Muscle of back (tissue), 3 donors: ENCODE measurements at regions not wholly inside any gene's neighbourhood (a gene's known extent, or its start where the extent isn't known, plus 50 kb on each side); places are given as distances from the start of the nearest gene placed in this dataset.

ENCODE experiments used
- DNase-seq, 3 donors: peaks; one replicate each; pipeline versions ENCODE4 v3.0.0 to v3.0.0-alpha.2; 2013

DNA sequence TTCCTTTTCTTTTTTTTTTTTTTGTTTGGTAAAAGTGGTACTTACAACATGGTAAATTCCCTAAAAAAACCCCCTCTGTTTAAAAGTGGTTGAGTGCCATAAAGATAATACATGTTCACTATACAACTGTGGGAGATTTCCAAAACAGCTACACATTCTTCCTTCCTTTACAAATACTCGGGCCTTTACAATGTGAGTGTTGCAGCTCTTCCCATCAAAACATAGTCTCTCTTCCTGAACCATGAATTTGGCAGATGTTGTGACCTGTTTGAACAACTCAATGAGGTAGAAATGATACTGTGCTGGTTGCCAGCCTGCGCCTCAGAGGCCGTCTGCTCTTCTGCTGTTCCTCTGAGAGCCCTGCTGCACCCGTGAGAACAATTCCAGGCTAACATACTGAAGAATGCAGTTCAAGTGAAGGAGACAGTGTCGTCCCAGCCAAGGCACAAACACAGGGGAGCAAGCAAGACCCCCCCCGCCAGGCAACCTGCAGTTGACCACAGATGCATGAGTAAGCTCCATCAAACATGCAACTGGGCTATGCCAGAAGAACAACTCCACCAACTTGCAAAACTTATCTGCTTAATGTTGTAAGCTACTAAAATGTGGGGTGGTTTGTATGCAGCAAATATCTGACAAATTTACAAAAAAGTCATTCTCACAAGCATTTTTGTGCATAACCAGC lies 645.0 kb downstream of the PCDH7 start:
- no peak for DNase-seq

- DNase-seq = peak in 1 of 3 donors; percentile 13
Observed at GRCh38 chr4:31366041-31366440, 645.9 kb downstream of the PCDH7 start.

DNA sequence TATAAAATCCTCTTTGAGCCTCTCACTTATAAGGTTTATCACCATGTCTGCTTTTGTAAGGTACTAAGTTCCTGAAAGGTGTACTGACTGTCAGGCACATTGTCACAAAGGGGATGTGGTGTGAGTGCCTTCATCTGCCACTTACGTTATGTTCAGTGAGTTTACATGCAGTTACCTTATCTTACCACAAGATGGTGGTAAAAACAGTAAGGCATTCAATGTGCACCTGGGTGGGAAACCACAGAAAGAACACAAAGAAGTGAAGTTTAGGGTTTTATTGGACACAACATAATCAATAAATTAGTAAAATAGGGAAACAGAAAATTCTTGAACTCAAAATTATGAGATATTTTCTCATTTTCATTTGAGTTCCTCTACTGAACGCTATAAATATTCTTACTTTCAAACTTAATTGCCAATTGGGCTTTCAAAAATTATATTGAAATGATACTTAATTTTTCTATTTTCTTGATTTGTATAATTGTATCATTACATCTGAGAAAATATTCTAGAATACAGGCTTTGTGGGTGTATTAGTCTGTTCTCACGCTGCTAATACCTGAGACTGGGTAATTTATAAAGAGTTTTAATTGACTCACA lies 650.8 kb downstream of the PCDH7 start:
- DNase-seq = peak; percentile 18 to 67 (median 44)

DNA sequence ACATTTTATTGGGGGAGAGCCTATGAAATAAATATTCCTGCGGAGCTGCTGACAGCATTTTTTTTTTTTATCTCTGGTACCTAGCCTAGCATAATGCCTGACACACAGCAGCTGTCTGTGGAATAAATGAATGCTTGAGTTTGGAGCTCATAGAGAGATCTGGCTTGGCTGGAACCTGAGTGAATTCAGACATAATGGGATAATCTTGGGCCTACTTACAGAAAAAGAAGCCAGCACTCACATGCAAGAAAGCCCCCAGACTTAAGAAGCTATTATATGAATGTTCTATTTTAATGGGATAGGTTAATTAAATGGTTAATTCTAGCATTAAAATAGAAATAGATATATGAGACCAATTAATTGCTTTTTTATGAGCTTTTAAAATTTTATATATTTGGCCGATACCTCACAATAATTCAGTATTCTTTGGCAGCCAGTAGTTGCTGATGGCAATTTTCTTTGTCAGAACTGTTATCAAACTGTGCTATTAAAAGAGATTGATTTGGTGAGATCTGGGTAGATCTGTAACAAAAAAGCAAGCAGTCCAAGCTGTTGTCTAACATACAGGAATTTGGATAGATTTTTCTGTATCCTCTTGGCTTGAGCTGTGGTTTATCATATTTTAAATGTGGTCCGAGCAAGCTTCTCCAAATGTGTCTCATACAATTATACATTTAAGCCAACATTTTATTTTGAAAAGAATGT lies 654.2 kb downstream of the PCDH7 start:
- peak; percentile 33 to 77 (median 43) for DNase-seq

DNA sequence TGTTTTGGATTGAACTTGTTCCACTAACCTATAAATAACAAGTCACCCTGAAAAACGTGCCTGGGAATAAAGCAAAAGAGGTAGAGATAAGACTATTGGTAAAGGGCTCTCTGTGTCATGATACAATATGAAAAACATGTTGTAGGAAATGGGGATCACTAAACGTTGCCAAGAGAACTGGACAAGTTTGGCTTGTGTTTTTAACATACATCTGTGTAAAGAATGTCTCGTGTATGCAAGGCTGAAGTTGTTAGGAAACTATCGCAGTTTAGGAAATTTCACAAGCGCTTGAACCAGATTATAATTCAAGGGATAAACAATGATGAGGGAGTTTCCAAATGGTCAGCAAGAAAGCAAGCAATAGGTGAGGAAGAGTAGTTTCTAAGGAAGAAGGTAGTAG lies 655.8 kb downstream of the PCDH7 start:
- DNase-seq = peak; percentile 12 to 69 (median 20)

GRCh38 chr4:31379364-31379763 lies 659.2 kb downstream of the PCDH7 start:
- DNase-seq = no peak

- DNase-seq = no peak
Observed at GRCh38 chr4:31383767-31384166, 663.6 kb downstream of the PCDH7 start.

DNA sequence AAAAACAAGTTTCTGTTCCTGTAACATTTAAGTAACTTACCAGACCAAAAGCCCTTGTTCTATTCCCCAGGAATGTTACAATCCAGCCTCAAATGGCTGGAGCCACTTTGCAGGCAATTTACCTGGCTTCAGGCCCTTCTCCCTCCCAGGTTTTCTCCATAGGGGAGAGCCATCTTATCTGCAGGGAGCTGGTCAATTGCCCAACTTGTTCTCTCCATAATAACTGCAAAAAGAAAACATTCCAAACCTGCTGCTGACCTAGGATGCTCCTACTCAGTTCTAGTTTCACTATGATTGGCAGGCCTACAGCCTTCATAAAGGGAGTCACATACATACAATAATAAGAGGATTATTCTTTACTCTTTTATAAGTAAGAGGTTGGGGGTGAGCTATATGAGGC lies 670.7 kb downstream of the PCDH7 start:
- DNase-seq = no peak

GRCh38 chr4:31391976-31392375 lies 671.8 kb downstream of the PCDH7 start:
- no peak for DNase-seq

GRCh38 chr4:31392923-31393322 lies 672.8 kb downstream of the PCDH7 start:
- no peak for DNase-seq

DNA sequence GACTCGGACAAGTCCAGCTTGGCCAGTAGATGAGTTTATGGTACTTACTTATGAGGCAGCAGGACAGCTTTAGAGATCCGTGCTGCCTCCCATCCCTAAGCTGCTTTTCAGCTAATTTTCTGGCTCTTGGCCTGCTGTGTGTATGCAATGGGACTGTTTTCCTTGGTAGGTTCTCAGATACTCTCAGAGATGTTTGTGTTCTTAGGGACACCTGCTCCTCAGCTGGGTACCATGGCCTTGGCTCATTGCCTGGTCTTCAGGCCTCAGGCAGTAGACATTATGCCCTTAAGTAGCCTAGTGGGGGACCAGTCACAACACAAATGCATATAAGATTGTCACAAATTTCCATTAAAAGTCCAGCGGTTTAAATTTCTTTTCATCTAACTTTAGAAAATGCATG lies 688.0 kb downstream of the PCDH7 start:
- DNase-seq = peak in 1 of 3 donors; percentile 11

DNA sequence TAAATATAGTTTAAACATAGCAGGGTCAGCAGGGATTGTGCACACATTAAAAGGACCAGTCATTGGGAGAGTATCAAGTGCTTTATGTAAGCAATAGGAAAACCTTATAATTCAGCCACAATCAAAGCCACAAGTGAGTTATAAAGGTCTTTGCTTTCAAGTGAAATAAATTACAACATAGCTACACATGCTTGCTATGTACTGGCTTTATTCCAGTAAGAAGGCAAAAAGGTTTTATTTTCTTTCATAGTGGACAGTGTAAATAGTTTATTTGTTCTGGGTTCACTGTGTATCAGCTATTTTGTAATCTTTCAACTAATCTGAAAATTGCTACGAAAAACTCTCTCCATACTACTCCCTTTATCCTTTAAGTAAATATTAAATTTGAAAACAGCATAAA lies 691.4 kb downstream of the PCDH7 start:
- DNase-seq = no peak

DNA sequence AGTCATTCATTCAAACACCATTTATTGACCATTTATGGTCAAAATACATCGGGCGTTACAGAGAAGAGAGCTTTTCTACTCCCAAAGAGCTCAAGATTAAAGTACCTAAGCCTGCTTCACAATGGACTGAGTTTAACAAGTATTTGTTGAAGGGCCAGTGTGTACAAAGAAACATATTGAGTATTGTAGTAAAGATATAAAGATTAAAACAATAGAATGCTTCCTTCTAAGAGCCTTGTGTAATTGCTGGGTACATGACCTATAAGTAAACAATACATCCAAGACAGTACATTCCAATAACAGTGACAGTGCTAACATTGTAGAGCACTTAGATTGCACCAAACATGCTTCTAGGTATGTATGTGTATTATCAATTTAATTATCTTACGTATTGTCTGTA lies 695.5 kb downstream of the PCDH7 start:
- DNase-seq = no peak

DNA sequence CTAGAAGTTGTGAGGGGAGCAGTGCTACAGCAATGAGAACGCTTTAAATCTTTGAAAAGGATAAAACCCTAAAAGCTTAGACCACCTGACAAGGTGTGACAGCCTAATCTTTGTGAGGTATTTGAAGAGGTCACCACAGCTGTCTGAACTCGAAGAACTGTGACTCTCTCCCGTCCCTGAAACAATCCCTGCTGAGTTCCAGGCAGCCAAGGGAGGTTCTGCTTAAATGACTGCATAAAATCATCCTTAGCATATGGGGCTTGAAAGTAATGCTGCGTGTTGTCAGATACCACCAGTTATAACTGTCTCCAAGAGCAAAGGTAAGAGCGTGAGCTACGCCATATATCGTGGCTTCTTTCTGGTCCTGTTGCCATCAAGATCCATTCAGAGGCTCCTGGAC lies 696.3 kb downstream of the PCDH7 start:
- peak in 1 of 3 donors; percentile 6 for DNase-seq

- DNase-seq = peak in 1 of 3 donors; percentile 45
Observed at GRCh38 chr4:31417040-31417439, 696.9 kb downstream of the PCDH7 start.

DNA sequence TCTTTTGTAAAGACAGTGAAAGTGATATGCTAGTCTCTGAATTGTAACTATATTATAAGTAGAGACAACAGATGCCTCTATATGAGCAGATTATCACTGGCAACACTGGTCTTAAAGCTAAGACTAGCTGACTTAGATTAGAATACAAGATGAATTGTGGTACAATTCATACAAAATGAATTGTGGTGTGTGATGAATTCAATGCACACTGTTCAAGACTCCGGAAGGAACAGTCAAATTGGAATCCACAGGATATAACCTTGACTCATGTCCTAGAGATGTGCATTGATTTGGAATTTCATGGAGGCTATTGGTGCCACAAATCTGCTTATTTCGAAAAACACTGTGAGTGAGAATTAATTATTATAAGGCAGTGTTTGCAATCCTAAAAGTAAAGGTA lies 701.8 kb downstream of the PCDH7 start:
- no peak for DNase-seq

- peak in 1 of 3 donors; percentile 30 for DNase-seq
Observed at GRCh38 chr4:31427691-31428090, 707.5 kb downstream of the PCDH7 start.

GRCh38 chr4:31442236-31442635 lies 722.1 kb downstream of the PCDH7 start:
- DNase-seq = no peak

DNA sequence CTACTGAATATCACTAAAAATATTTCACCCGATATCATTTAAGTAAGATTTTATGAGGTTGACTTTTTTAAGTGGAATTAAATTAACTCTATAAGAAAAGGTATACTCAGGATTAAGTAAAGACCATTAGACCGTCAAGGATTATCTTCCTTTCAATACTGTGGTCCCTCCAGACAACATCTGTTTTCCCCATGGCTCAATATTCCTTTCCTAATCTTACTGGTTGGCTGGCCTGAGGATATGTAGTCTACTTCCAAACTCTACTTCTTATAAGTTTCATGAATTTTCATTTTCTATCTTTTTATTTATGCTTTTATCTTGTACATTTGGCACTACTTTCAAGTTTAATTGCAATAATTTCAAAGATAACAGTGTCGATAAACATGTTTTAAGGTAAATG lies 725.4 kb downstream of the PCDH7 start:
- peak in 1 of 3 donors; percentile 62 for DNase-seq

DNA sequence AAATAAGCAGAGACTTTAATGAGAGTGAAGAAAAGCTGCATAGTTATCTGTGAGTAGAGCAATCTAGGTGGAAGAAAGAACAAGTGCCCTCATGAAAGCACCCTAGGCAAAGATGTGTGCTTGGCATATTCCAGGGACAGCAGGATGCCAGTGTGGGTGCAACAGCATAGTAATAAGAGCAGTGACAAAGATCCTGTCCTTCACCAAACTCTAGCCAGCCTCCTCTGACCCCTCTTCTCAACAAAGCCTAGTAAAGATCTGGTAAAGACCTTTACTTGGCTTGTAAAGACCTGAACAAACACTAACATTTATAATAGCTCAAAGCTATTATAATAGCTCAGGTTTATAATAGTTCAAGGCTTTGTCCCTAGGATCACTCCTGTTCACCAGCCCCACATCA lies 735.4 kb downstream of the PCDH7 start:
- DNase-seq = no peak

- DNase-seq = peak in 1 of 3 donors; percentile 45
Observed at GRCh38 chr4:31458813-31459212, 738.6 kb downstream of the PCDH7 start.

DNA sequence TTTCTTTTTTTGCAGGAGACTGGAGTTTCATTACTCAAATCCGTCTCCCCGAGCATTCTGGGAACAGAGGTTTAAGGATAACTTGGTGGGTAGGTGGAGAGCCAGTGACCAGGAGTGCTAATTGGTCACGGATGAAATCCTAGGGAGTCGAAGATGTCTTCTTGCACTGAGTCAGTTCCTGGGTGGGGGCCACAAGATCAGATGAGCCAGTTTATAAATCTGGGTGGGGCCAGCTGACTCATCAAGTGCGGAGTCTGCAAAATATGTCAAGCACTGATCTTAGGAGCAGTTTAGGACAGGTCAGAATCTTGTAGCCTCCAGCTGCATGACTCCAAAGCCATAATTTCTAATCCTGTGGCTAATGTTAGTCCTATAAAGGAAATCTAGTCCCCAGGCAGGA lies 741.3 kb downstream of the PCDH7 start:
- DNase-seq = no peak

GRCh38 chr4:31467781-31468180 lies 747.6 kb downstream of the PCDH7 start:
- DNase-seq = peak in 2 of 3 donors; percentile 6 to 40
